Activated CD8-positive, alpha-beta memory T cell treated with anti-CD3 and anti-CD28 coated beads, Interleukin-2, amount 50 U/mL, for 1 hour (primary cell): ENCODE measurements at regions not wholly inside any gene's neighbourhood (a gene's known extent, or its start where the extent isn't known, plus 50 kb on each side); places are given as distances from the start of the nearest gene placed in this dataset.
"Not testable (repeated sequence)": the region's sequence is repeated elsewhere in the genome, so short reads cannot be mapped to it uniquely, and the experiment has no call there.

ENCODE experiments used
- DNase-seq: peaks from one replicate; pipeline ENCODE4 v3.0.0-alpha.2; 2020; ENCODE audit errors: extremely low read depth

- DNase-seq, result no peak
Measured at GRCh38 chrX:148080593-148080992, 99.5 kb downstream of the FMR1NB start.

DNA sequence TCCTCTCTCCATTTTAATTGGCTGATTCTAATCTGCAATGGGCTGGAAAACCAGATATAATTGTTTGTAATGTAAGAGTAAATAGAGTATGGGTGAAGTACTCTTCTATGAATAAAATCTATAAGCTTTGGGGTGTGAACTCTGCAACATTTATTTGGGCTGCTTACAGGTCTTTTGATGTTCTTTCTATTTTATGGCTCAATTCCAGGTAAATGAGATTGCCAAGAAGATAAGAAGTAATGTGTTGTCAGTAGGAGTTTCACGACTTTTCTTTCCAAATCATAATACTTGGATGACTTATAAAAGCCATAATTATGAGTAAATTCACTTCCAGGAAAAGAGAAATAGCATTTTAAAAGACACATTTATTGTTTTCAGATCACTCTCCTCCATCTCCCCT, 103.5 kb downstream of the FMR1NB start:
- DNase-seq, result no peak

GRCh38 chrX:148120151-148120550, 139.0 kb downstream of the FMR1NB start:
- no peak for DNase-seq

- no peak for DNase-seq
Measured at GRCh38 chrX:148120999-148121623, 140.0 kb downstream of the FMR1NB start.

DNA sequence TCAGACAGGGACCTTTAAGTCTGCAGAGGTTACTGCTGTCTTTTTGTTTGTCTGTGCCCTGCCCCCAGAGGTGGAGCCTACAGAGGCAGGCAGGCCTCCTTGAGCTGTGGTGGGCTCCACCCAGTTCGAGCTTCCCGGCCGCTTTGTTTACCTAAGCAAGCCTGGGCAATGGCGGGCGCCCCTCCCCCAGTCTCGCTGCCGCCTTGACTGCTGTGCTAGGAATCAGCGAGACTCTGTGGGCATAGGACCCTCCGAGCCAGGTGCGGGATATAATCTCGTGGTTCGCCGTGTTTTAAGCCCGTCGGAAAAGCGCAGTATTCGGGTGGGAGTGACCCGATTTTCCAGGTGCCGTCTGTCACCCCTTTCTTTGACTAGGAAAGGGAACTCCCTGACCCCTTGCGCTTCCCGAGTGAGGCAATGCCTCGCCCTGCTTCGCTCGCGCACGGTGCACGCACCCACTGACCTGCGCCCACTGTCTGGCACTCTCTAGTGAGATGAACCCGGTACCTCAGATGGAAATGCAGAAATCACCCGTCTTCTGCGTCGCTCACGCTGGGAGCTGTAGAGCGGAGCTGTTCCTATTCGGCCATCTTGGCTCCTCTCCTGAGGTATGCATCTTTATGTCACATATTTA, 147.9 kb downstream of the FMR1NB start:
- not testable (repeated sequence) for DNase-seq

GRCh38 chrX:148133105-148133725, 152.1 kb downstream of the FMR1NB start:
- no peak for DNase-seq

- no peak for DNase-seq
Measured at GRCh38 chrX:148134578-148134977, 153.4 kb downstream of the FMR1NB start.

GRCh38 chrX:148135738-148136137, 154.6 kb downstream of the FMR1NB start:
- DNase-seq, result no peak

DNA sequence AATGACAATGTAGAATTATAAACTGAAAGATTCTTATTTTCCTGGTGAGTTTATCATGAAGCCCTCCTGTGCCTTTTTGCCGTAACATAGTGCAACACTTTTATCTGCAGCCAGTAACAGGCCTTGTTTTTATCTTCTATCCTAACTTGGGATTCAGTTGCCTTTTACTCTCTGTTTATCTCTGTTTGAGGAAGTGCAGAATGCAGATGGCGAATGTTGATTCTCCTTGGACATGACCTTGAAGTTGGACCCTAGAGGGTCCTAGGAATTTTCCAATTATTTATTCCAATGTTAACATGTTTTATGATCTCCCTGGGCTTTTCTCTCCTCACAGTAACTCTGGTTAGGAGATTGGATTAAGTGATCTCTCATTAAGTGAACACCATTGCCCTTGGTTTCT, 165.0 kb downstream of the FMR1NB start:
- DNase-seq, result no peak

DNA sequence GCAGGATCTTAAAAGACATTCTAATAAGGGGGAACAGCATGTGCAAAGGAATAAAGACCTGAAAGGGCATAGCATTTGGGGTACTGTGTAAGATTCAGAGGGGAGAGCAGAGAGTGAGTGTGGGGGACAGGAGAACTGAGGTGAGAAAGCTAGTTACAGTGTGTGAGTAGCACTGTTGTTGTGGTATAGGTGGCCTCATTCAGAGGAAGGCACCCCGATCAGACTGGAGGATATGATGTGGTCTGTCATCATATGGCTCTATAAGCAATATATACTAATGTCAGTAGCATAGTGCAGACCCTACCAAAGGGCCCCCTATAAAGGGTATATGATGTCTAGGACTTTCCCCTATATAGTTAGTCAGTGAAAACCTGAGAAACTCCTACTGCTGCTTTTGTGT, 175.8 kb downstream of the FMR1NB start:
- no peak for DNase-seq

DNA sequence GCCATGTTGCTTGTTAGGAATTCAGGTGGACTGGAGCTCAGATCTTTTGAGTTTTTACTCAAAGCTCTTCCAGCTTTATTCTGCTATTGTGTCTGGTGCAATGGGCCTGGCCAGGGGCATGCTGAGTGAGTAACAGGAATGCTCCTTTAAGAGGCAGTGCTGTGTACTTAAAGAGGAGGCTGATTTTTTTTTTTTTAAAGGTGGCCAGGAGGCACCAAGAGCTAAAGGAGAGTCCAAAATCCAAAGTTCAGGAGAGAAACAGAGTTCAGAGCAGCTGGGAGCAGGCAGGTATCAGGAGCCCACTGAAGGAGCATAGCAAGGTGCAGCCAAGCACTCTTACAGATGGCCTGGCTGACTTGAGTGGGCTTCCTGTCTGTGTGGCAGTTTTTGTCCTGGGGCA, 178.7 kb downstream of the FMR1NB start:
- DNase-seq, result no peak

DNA sequence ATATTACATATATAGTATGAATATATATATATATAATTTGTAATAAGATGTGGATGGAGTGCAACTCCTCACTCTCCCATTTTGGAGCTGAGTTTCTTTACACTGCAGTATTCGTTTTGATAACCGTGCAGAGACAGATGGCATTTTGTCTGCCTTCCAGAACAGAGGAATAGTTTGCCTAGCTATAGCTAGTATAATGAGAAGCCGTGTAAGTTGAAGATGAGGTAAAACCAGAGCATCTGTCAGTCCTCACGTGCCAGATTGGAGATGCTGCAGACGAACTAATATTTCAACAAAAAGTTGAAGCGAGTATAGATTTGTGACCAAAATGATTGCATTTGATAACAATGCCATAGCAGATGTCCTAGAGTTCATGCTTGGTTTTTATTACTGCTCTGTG, 180.6 kb downstream of the FMR1NB start:
- DNase-seq, result no peak

DNA sequence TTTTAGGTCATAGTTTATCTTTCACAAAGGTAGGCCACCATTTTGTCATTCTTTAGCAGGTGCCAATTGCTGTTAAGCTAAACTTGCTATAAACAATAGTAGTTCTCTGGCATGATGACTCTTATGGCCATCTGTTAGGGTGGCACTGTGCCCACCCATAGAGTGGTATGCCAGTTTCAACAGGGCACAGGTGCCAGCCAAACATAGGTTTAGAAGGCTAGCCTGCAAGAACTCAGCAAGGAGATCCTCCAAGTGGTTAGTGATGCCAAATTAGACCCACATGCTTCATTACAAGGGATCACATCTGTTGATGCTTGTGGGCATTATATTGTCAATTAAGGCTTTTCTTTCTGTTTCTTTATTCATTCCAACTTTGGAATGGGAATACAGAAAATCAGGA, 204.5 kb downstream of the FMR1NB start:
- no peak for DNase-seq

- no peak for DNase-seq
Measured at GRCh38 chrX:148192547-148192946, 211.4 kb downstream of the FMR1NB start.

DNA sequence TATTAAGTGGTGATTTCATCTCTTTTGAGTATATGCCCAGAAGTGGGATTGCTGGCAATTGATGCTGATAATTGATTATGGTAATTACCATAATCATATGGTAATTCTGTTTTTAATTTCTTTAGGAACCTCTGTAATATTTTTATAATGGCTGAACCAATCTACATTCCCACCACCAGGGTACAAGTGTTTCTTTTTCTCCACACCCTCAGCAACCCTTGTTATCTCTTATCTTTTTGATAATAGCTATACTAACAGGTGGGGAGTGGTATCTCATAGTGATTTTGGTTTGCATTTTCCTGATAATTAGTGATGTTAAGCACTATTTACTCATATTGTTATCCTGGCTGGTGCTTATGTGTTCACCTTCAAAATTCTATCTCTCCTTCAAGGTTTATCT, 212.6 kb downstream of the FMR1NB start:
- DNase-seq, result no peak

GRCh38 chrX:148203531-148203930, 222.4 kb downstream of the FMR1NB start:
- no peak for DNase-seq

- DNase-seq, result no peak
Measured at GRCh38 chrX:148204195-148204594, 223.1 kb downstream of the FMR1NB start.

DNA sequence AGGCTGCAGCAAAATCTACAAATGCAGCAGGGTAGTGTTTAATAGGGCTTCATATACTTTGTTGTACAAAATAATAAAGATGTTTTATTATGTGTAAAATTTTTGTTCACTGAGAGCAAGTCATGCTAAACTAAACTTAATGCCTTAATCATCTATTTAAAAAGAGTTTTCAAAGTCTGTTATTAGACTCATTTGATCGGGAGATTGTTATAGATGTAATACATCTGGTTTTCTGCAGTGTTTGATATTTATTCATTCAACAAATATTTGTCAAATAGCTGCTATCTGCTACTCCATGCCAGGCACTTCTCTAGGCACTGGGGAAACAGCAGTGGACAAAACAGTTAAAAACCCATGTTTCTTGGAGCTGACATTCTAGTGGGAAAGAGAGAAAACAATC, 233.6 kb downstream of the FMR1NB start:
- no peak for DNase-seq

DNA sequence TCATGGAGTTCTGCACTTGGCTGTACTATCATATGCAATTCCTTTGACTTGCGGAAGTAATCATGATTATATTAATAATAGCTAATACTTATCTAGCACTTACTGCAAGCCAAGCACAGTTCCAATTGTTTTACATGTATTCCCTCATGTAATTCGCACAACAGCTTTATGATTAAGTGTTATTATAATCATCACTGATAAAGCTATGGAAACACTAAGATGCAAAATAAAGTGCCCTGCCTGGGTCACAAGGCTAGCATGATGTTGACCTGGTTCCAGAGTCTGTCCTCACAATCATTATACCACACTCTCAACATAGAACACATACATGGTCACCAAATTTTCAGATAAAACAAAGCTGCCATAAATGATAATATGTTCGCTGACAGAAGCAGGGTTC, 234.6 kb downstream of the FMR1NB start:
- no peak for DNase-seq

DNA sequence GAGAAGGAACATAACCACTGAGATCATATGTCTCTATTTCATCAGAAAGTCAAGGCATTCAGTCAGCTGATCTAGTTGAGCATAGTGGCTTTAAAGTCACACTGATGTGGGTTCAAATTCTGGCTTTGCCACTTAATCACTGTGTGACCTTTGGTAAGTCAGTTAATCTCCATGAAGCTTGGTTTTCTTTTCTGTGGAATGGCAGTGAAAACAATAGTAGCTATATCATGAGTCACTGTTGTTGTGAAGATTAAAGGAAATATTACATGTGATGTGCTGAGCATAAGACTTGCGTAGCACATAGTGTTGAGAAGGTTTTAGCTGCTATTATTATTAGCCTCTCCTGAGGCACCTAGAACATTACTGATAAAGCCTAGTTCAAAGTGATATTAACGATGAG, 242.2 kb downstream of the FMR1NB start:
- no peak for DNase-seq

GRCh38 chrX:148228521-148228920, 247.4 kb downstream of the FMR1NB start:
- no peak for DNase-seq

- no peak for DNase-seq
Measured at GRCh38 chrX:148229801-148230303, 248.7 kb downstream of the FMR1NB start.

DNA sequence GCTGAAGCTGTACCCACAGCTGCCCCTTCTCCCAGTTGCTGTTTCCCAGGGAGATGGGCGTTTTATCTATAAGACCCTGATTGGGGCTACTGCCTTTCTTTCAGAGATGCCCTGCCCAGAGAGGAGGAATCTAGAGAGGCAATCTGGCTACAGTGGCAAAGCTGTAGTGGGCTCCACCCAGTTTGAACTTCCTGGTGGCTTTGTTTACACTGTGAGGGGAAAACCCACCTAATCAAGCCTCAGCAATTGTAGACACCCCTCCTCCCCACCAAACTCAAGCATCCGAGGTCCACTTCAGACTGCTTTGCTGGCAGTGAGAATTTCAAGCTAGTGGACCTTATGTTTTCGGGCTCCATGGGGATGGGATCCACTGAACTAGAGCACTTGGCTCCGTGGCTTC, 240.4 kb upstream of the AFF2 start:
- DNase-seq, result no peak
